Transverse colon (tissue), 4 donors: ENCODE measurements at regions not wholly inside any gene's neighbourhood (a gene's known extent, or its start where the extent isn't known, plus 50 kb on each side); places are given as distances from the start of the nearest gene placed in this dataset.

Source experiments
- DNase-seq: peaks from one replicate; pipeline ENCODE4 v3.0.0-alpha.2; 2019
- H3K27ac ChIP-seq, 4 donors: fragments of 200-600 bp; sonication (generic); 2 replicates each; pipeline ENCODE4 v1.5.1; 2016 to 2018; ENCODE audit warnings: inconsistent platforms in 4 of 4
- H3K27me3 ChIP-seq: fragments of 200-600 bp; sonication (generic); 2 replicates; pipeline ENCODE4 v1.5.1; 2017; ENCODE audit warnings: inconsistent platforms
- H3K36me3 ChIP-seq, 4 donors: fragments of 200-600 bp; sonication (generic); 2 replicates each; pipeline ENCODE4 v1.5.1; 2017 to 2019; ENCODE audit warnings: inconsistent platforms in 4 of 4
- H3K4me1 ChIP-seq, 4 donors: fragments of 200-600 bp; sonication (generic); 2 replicates each; pipeline ENCODE4 v1.5.1; 2017 to 2020; ENCODE audit warnings: inconsistent platforms in 4 of 4
- H3K4me3 ChIP-seq, 4 donors: fragments of 200-600 bp; sonication (generic); 1 replicate in 1 of 4; 2 replicates in 3 of 4; pipeline versions ENCODE4 v1.5.1 to v1.6.1; 2017 to 2019; ENCODE audit warnings: inconsistent platforms in 4 of 4
- H3K9me3 ChIP-seq, 2 donors: fragments of 200-600 bp; sonication (generic); 2 replicates each; pipeline ENCODE4 v1.5.1; 2017 to 2019; ENCODE audit warnings: inconsistent platforms in 2 of 2
- EP300 ChIP-seq: sonication (generic); formaldehyde crosslinking; IDR thresholded peaks from one replicate; pipeline ENCODE4 v1.6.1; 2017; ENCODE audit warnings: antibody characterized with exemption, low read depth
- POLR2A ChIP-seq: fragments of 450-650 bp; IDR thresholded peaks from one replicate; pipeline ENCODE4 v1.6.1; 2016; ENCODE audit warnings: antibody characterized with exemption, mild to moderate bottlenecking, moderate library complexity
- POLR2AphosphoS5 ChIP-seq, 3 donors: sonication (generic); formaldehyde crosslinking; IDR thresholded peaks; one replicate each; pipeline ENCODE4 v1.6.1; 2016; ENCODE audit warnings: antibody characterized with exemption in 3 of 3
- WGBS, 2 donors: methylation state at CpG; one replicate each; pipeline ENCODE4 v1.1.5; 2018; ENCODE audit warnings: low coverage in 1 of 2; 5-methylcytosine and 5-hydroxymethylcytosine counted together
- in situ Hi-C, 4 donors: fragments of 200-750 bp; cut with MboI; loops; one replicate each; pipeline versions ENCODE4 v1.15.0 to v1.15.1; 2017; ENCODE audit warnings: low sequenced_read_pairs in 3 of 4, low pct_ligation_motif_present in 1 of 4, low pct_unique_long_range_greater_than_20kb in 1 of 4
- intact Hi-C: fragments of 100-400 bp; cut with DNase I; formaldehyde crosslinking; loops from one replicate; pipeline ENCODE4 v1.15.1; 2023; ENCODE audit warnings: low total_unique reads
- TF ChIP-seq, protein P1 (sequence below), 5 experiments: fragments of 200-600 bp in 3 of 5; fragments of 450-650 bp in 2 of 5; sonication (generic) in 3 of 5; IDR thresholded peaks; 1 replicate in 2 of 5; 2 replicates in 3 of 5; pipeline ENCODE4 v1.5.1; 2016 to 2017; ENCODE audit warnings: antibody characterized with exemption in 5 of 5, inconsistent platforms in 3 of 5, mild to moderate bottlenecking in 2 of 5, moderate library complexity in 1 of 5

GRCh38 chr11:116167706-116168458 is 604.9 kb downstream of the BUD13 start:
- WGBS, 2 donors = 87% methylated on average over 9 of the region's 9 CpGs; no CpG with 5 or more reads in 1 of the 2 donors
- DNase-seq = no peak
- intact Hi-C loops = no loop called here
- no peaks in the 10 kb centered on the region for H3K4me1 ChIP-seq
- H3K36me3 ChIP-seq = no peaks in the 10 kb centered on the region
- TF ChIP-seq, protein P1, sequence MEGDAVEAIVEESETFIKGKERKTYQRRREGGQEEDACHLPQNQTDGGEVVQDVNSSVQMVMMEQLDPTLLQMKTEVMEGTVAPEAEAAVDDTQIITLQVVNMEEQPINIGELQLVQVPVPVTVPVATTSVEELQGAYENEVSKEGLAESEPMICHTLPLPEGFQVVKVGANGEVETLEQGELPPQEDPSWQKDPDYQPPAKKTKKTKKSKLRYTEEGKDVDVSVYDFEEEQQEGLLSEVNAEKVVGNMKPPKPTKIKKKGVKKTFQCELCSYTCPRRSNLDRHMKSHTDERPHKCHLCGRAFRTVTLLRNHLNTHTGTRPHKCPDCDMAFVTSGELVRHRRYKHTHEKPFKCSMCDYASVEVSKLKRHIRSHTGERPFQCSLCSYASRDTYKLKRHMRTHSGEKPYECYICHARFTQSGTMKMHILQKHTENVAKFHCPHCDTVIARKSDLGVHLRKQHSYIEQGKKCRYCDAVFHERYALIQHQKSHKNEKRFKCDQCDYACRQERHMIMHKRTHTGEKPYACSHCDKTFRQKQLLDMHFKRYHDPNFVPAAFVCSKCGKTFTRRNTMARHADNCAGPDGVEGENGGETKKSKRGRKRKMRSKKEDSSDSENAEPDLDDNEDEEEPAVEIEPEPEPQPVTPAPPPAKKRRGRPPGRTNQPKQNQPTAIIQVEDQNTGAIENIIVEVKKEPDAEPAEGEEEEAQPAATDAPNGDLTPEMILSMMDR (IDR thresholded peaks at IDR 0.05) = no peak
- no peak for TF ChIP-seq EP300
- H3K27me3 ChIP-seq = no peaks in the 10 kb centered on the region
- H3K27ac ChIP-seq = no peak overlapping the region
- H3K9me3 ChIP-seq = no peaks in the 10 kb centered on the region
- in situ Hi-C loops = no loop called here
- H3K4me3 ChIP-seq = no peak overlapping the region

DNA sequence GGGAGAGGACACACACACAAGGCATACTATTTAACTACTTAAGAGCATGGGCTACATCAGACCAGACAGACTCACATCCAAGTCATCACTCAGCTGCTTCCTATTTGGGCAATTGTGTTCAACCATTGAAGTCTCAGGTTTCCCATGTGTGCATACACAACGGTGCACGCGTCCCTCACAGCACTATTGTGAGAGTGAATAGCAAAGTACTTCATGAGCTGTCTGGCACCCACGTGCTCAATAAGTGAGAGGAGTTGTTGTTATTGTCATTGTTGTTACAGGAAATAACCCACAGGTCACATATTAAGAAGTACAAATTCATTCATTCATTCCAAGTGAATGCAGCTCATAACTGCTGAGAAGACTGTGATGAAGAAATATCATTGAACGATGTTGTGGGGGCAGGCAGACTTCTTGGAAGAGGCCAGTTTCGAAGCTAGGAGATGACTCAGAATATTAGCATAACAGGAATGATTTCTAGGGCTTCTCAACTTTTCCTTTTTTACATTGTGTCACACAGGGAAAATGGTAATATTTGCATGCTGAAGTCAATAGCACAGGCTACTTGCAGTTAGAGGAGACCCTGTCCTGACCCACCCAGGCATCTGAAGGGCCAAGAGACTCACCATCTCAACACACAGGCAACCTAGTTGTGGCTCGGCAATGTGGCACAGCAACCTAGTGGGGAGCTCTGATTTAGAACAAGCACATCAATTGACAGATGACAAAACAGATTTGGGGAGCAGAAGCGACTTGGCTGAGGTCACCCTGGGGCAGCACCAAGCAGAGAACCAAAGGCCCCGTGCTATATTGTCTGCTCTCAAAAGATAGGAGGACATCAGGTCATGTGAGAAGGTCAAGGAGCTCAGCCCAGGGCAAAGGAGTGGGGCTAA is 606.0 kb downstream of the BUD13 start:
- intact Hi-C loops (no loop called here), in situ Hi-C loops (no loop called here)
- Histone ChIP-seq H3K27ac (no peak overlapping the region), H3K36me3 (no peaks in the 10 kb centered on the region), H3K9me3 (no peaks in the 10 kb centered on the region), H3K4me1 (no peaks in the 10 kb centered on the region), H3K4me3 (no peak overlapping the region), H3K27me3 (peaks cover 5% of the 10 kb centered on the region)
- TF ChIP-seq POLR2AphosphoS5 (IDR thresholded peaks at IDR 0.05) (no peak), EP300 (no peak), POLR2A (no peak)
- TF ChIP-seq, protein P1 (IDR thresholded peaks at IDR 0.05) = no peak
- WGBS, 2 donors = 35 to 76% methylated on average over 3 to 9 of the region's 9 CpGs
- no peak for DNase-seq

GRCh38 chr11:116164843-116165242 is 607.9 kb downstream of the BUD13 start:
- intact Hi-C loops (no loop called here), in situ Hi-C loops (no loop called here)
- no peaks in the 10 kb centered on the region for H3K4me1 ChIP-seq
- no peaks in the 10 kb centered on the region for H3K9me3 ChIP-seq
- no peak overlapping the region for H3K4me3 ChIP-seq
- H3K36me3 ChIP-seq = no peaks in the 10 kb centered on the region
- no peak overlapping the region for H3K27ac ChIP-seq
- no peak for TF ChIP-seq POLR2AphosphoS5 (IDR thresholded peaks at IDR 0.05)
- TF ChIP-seq POLR2A = no peak
- TF ChIP-seq, protein P1 (IDR thresholded peaks at IDR 0.05) = no peak
- no peak for DNase-seq
- peaks cover 5% of the 10 kb centered on the region for H3K27me3 ChIP-seq
- 45 to 89% methylated on average over 2 to 5 of the region's 5 CpGs for WGBS, 2 donors

DNA sequence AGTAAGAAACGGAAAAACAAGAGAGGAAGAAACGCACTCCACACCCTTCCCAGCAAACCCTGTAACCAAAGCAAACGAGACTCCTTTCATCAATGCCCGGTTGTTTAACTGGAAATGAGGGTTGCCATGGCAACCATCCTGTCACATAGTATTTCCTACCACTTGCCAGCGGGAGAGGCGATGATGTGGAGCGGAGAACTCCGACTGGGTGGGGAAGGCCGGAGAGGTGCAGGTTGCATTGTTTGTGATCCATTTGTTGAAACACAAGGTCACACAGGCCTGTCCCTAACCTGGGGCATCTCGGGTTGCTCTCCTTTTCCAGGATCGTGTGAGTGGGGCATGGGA is 609.9 kb downstream of the BUD13 start:
- WGBS, 2 donors = 48 to 58% methylated on average over 4 to 11 of the region's 11 CpGs
- Histone ChIP-seq H3K36me3 (no peaks in the 10 kb centered on the region), H3K4me1 (no peaks in the 10 kb centered on the region), H3K27ac (no peak overlapping the region), H3K4me3 (no peak overlapping the region), H3K27me3 (peaks cover 5% of the 10 kb centered on the region), H3K9me3 (no peaks in the 10 kb centered on the region)
- TF ChIP-seq, protein P1 (IDR thresholded peaks at IDR 0.05) = no peak
- no peak for DNase-seq
- in situ Hi-C loops = no loop called here
- intact Hi-C loops = no loop called here
